ENCODE measurements at regions not wholly inside any gene's neighbourhood (a gene's known extent, or its start where the extent isn't known, plus 50 kb on each side); places are given as distances from the start of the nearest gene placed in this dataset.
A peak's percentile ranks its signal among the peaks of the same experiment; 100 is the strongest.

- H3K4me3 ChIP-seq (ENCODE audit: control insufficient read depth in 1 of 2, extremely low read depth in 1 of 2, low read length in 1 of 2) = no peak overlapping the region
- Mint-ChIP-seq H3K27me3 (peaks cover 1 to 3% of the 10 kb centered on the region in 2 donors), H3K9me3 (peaks cover 0 to 5% (median 5%) of the 10 kb centered on the region in 3 donors), H3K36me3 (no peaks in the 10 kb centered on the region), H3K4me3 (no peak overlapping the region), H3K4me1 (peaks cover 10 to 25% (median 16%) of the 10 kb centered on the region in 3 donors), H3K27ac (no peak overlapping the region)
- no peaks in the 10 kb centered on the region for H3K36me3 ChIP-seq (ENCODE audit: control insufficient read depth in 2 of 2, extremely low read depth in 1 of 2, insufficient read depth in 1 of 2, low read length in 1 of 2)
- DNase-seq (no peak), ATAC-seq (replicated peaks in 1 of 4) (no peak)
- POLR2A ChIA-PET = no interaction called here
- CTCF ChIA-PET = no interaction called here
- peaks cover 0 to 5% of the 10 kb centered on the region in 2 experiments for H3K27me3 ChIP-seq (replicated peaks in 1 of 2; ENCODE audit: control insufficient read depth in 2 of 2, extremely low read depth in 1 of 2, insufficient read depth in 2 of 2, low read length in 1 of 2)
- 63% methylated on average over 1 of the region's 1 CpG for WGBS (ENCODE audit: insufficient coverage)
- peaks cover 13 to 27% of the 10 kb centered on the region in 2 experiments for H3K4me1 ChIP-seq (ENCODE audit: control insufficient read depth in 1 of 2, extremely low read depth in 1 of 2, insufficient read depth in 2 of 2, low read length in 2 of 2)
- H3K9me3 ChIP-seq = no peaks in the 10 kb centered on the region
- no peak overlapping the region for H3K27ac ChIP-seq (ENCODE audit: low read length)
These were observed 296.6 kb downstream of the TTLL7 start for GRCh38 chr1:83702356-83702755.

DNA sequence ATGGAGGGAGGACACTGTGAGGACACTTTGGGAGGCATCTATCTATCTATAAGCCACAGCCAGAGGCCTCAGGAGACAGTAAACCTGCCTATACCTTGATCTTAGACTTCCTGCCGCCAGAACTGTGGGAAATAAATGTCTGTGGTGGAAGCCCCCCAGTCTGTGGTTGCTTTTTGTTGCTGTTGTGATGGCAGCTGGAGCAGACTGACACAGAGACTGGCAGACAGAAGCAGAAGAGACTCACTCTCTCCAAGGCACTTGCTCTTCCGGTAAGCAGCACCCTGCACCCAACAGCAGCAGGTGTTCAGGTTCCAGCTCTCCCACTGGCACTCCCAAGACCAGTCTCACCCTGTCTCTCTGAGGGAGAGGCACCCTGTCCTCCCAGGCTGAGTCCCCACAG is 297.6 kb downstream of the TTLL7 start:
- peak; percentile 56 to 81 (median 75) for ATAC-seq (replicated peaks in 1 of 4)
- H3K4me1 Mint-ChIP-seq = peaks cover 10 to 25% (median 16%) of the 10 kb centered on the region in 3 donors
- no peaks in the 10 kb centered on the region for H3K9me3 ChIP-seq
- H3K4me3 Mint-ChIP-seq = peak overlapping the region in 1 of 3 donors; percentile 56
- ChIA-PET CTCF (no interaction called here), POLR2A (no interaction called here)
- H3K36me3 ChIP-seq (ENCODE audit: control insufficient read depth in 2 of 2, extremely low read depth in 1 of 2, insufficient read depth in 1 of 2, low read length in 1 of 2) = no peaks in the 10 kb centered on the region
- H3K27ac Mint-ChIP-seq = peak overlapping the region in 1 of 2 donors; percentile 80
- peaks cover 0 to 5% of the 10 kb centered on the region in 2 experiments for H3K27me3 ChIP-seq (replicated peaks in 1 of 2; ENCODE audit: control insufficient read depth in 2 of 2, extremely low read depth in 1 of 2, insufficient read depth in 2 of 2, low read length in 1 of 2)
- H3K27me3 Mint-ChIP-seq = peaks cover 3 to 6% of the 10 kb centered on the region in 2 donors
- H3K36me3 Mint-ChIP-seq = no peaks in the 10 kb centered on the region
- H3K27ac ChIP-seq (ENCODE audit: low read length) = no peak overlapping the region
- H3K4me3 ChIP-seq (ENCODE audit: control insufficient read depth in 1 of 2, extremely low read depth in 1 of 2, low read length in 1 of 2) = no peak overlapping the region
- no CpG with 5 or more reads among the region's 2 CpGs for WGBS (ENCODE audit: insufficient coverage)
- peak in 10 of 35 experiments; percentile 2 to 48 (median 12) for DNase-seq
- H3K9me3 Mint-ChIP-seq = peaks cover 0 to 5% (median 5%) of the 10 kb centered on the region in 3 donors
- H3K4me1 ChIP-seq (ENCODE audit: control insufficient read depth in 1 of 2, extremely low read depth in 1 of 2, insufficient read depth in 2 of 2, low read length in 2 of 2) = peaks cover 13 to 27% of the 10 kb centered on the region in 2 experiments

DNA sequence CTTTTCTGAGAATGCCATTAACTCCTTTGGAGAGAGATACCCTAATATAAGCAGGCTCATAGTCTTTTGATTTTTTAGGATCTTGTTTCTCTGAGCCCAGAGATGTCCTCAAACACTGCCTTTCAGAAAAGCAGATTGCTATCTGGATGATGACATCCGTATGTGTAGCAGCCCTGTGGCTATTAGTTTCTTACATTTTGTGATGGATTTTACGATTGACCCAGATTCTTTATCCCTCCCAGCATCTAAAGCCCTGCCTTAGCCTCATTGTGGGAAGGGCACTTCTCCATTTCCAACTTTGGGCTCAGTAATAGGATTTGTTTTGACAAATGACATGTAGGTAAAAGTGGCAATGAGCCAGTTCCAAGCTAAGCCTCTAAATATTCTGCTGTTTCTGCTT is 300.3 kb downstream of the TTLL7 start:
- no peaks in the 10 kb centered on the region for H3K9me3 ChIP-seq
- peaks cover 0 to 5% of the 10 kb centered on the region in 2 experiments for H3K27me3 ChIP-seq (replicated peaks in 1 of 2; ENCODE audit: control insufficient read depth in 2 of 2, extremely low read depth in 1 of 2, insufficient read depth in 2 of 2, low read length in 1 of 2)
- peaks cover 13 to 27% of the 10 kb centered on the region in 2 experiments for H3K4me1 ChIP-seq (ENCODE audit: control insufficient read depth in 1 of 2, extremely low read depth in 1 of 2, insufficient read depth in 2 of 2, low read length in 2 of 2)
- no peak for ATAC-seq (replicated peaks in 1 of 4)
- DNase-seq = no peak
- ChIA-PET CTCF (no interaction called here), POLR2A (no interaction called here)
- no CpG with 5 or more reads among the region's 2 CpGs for WGBS (ENCODE audit: insufficient coverage)
- H3K4me3 Mint-ChIP-seq = no peak overlapping the region
- H3K4me3 ChIP-seq (ENCODE audit: control insufficient read depth in 1 of 2, extremely low read depth in 1 of 2, low read length in 1 of 2) = no peak overlapping the region
- H3K27me3 Mint-ChIP-seq = peaks cover 3 to 10% of the 10 kb centered on the region in 2 donors
- no peak overlapping the region for H3K27ac Mint-ChIP-seq
- H3K36me3 ChIP-seq (ENCODE audit: control insufficient read depth in 2 of 2, extremely low read depth in 1 of 2, insufficient read depth in 1 of 2, low read length in 1 of 2) = no peaks in the 10 kb centered on the region
- no peaks in the 10 kb centered on the region for H3K36me3 Mint-ChIP-seq
- H3K27ac ChIP-seq (ENCODE audit: low read length) = no peak overlapping the region
- peaks cover 0 to 5% (median 5%) of the 10 kb centered on the region in 3 donors for H3K9me3 Mint-ChIP-seq
- peaks cover 13 to 33% (median 24%) of the 10 kb centered on the region in 3 donors for H3K4me1 Mint-ChIP-seq

DNA sequence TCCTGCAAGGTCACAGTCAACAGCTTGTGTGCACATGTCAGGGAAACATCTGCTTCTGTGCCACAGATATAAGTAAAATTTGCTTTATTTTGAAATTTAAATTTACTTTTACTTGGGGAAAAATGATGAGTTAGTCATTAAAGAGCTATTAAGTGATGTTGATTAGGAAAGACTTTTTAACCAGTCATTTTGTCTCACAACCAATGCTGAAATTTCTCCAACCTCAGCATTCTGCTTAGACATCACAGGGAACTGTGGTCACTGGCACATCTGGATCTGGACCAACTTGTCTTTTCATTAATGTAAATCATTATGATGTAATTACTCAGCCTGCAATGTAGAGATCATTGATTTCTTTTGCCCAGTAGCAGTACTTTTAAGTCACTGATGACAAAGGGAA is 301.0 kb downstream of the TTLL7 start:
- Mint-ChIP-seq H3K9me3 (peaks cover 0 to 5% (median 5%) of the 10 kb centered on the region in 3 donors), H3K27me3 (peaks cover 3 to 15% of the 10 kb centered on the region in 2 donors), H3K4me1 (peaks cover 20 to 40% (median 31%) of the 10 kb centered on the region in 3 donors), H3K4me3 (no peak overlapping the region), H3K36me3 (no peaks in the 10 kb centered on the region), H3K27ac (no peak overlapping the region)
- Histone ChIP-seq H3K4me1 (ENCODE audit: control insufficient read depth in 1 of 2, extremely low read depth in 1 of 2, insufficient read depth in 2 of 2, low read length in 2 of 2) (peaks cover 13 to 29% of the 10 kb centered on the region in 2 experiments), H3K27ac (ENCODE audit: low read length) (no peak overlapping the region), H3K36me3 (ENCODE audit: control insufficient read depth in 2 of 2, extremely low read depth in 1 of 2, insufficient read depth in 1 of 2, low read length in 1 of 2) (no peaks in the 10 kb centered on the region), H3K4me3 (ENCODE audit: control insufficient read depth in 1 of 2, extremely low read depth in 1 of 2, low read length in 1 of 2) (no peak overlapping the region), H3K27me3 (replicated peaks in 1 of 2; ENCODE audit: control insufficient read depth in 2 of 2, extremely low read depth in 1 of 2, insufficient read depth in 2 of 2, low read length in 1 of 2) (peaks cover 0 to 7% of the 10 kb centered on the region in 2 experiments), H3K9me3 (no peaks in the 10 kb centered on the region)
- POLR2A ChIA-PET = no interaction called here
- DNase-seq (no peak), ATAC-seq (replicated peaks in 1 of 4) (no peak)
- CTCF ChIA-PET = no interaction called here

DNA sequence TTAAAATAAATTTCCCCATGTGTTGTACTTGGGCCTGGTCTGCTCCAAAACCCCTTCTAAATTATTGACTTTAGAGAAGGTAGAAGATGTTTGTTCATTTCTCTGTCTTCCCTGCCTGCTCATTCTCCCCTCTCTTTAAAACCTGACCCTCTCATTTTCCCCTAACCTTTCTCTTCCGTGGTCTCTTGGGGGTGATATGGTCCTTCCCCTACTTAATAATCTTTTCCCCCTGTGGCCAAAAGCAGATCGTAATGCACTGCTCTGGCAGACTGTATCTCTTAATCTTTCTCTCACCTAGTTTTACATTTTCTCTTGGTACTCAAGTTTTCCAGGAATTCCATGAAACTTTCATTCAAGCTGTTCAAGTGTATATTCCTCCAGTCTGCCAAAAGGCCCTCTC is 301.7 kb downstream of the TTLL7 start:
- H3K27me3 ChIP-seq (replicated peaks in 1 of 2; ENCODE audit: control insufficient read depth in 2 of 2, extremely low read depth in 1 of 2, insufficient read depth in 2 of 2, low read length in 1 of 2) = peaks cover 0 to 11% of the 10 kb centered on the region in 2 experiments
- H3K27ac Mint-ChIP-seq = no peak overlapping the region
- no peak overlapping the region for H3K4me3 Mint-ChIP-seq
- H3K27ac ChIP-seq (ENCODE audit: low read length) = no peak overlapping the region
- peaks cover 16 to 22% of the 10 kb centered on the region in 2 experiments for H3K4me1 ChIP-seq (ENCODE audit: control insufficient read depth in 1 of 2, extremely low read depth in 1 of 2, insufficient read depth in 2 of 2, low read length in 2 of 2)
- no CpG with 5 or more reads among the region's 2 CpGs for WGBS (ENCODE audit: insufficient coverage)
- ATAC-seq (replicated peaks in 1 of 4) (no peak), DNase-seq (no peak)
- no peaks in the 10 kb centered on the region for H3K36me3 Mint-ChIP-seq
- ChIA-PET POLR2A (no interaction called here), CTCF (interaction anchor here (0.6 to 0.7 kb wide), 2 partner anchors 159 to 327 kb away, joined by 3 read pairs; no protein-coding TSS in a partner anchor)
- H3K4me1 Mint-ChIP-seq = peaks cover 20 to 40% (median 31%) of the 10 kb centered on the region in 3 donors
- no peak overlapping the region for H3K4me3 ChIP-seq (ENCODE audit: control insufficient read depth in 1 of 2, extremely low read depth in 1 of 2, low read length in 1 of 2)
- peaks cover 0 to 5% (median 5%) of the 10 kb centered on the region in 3 donors for H3K9me3 Mint-ChIP-seq
- peaks cover 3 to 16% of the 10 kb centered on the region in 2 donors for H3K27me3 Mint-ChIP-seq
- H3K9me3 ChIP-seq = no peaks in the 10 kb centered on the region
- no peaks in the 10 kb centered on the region for H3K36me3 ChIP-seq (ENCODE audit: control insufficient read depth in 2 of 2, extremely low read depth in 1 of 2, insufficient read depth in 1 of 2, low read length in 1 of 2)

- Mint-ChIP-seq H3K4me3 (no peak overlapping the region), H3K36me3 (no peaks in the 10 kb centered on the region), H3K27me3 (peaks cover 3 to 16% of the 10 kb centered on the region in 2 donors), H3K9me3 (peaks cover 4 to 13% (median 8%) of the 10 kb centered on the region in 3 donors), H3K27ac (no peak overlapping the region), H3K4me1 (peaks cover 14 to 25% (median 22%) of the 10 kb centered on the region in 3 donors)
- peaks cover 0 to 10% of the 10 kb centered on the region in 2 experiments for H3K27me3 ChIP-seq (replicated peaks in 1 of 2; ENCODE audit: control insufficient read depth in 2 of 2, extremely low read depth in 1 of 2, insufficient read depth in 2 of 2, low read length in 1 of 2)
- peaks cover 3 to 5% of the 10 kb centered on the region in 2 experiments for H3K4me1 ChIP-seq (ENCODE audit: control insufficient read depth in 1 of 2, extremely low read depth in 1 of 2, insufficient read depth in 2 of 2, low read length in 2 of 2)
- no peak overlapping the region for H3K27ac ChIP-seq (ENCODE audit: low read length)
- POLR2A ChIA-PET = interaction anchor here in 1 of 2 donors (0.6 kb wide), 1 partner anchor 1148 kb away, joined by 3 read pairs; no protein-coding TSS in a partner anchor
- ATAC-seq (replicated peaks in 1 of 4) = no peak
- no peaks in the 10 kb centered on the region for H3K9me3 ChIP-seq
- no peak for DNase-seq
- CTCF ChIA-PET = interaction anchor here in 1 of 2 donors (0.6 kb wide), 1 partner anchor 1558 kb away, joined by 5 read pairs; no protein-coding TSS in a partner anchor
- no peak overlapping the region for H3K4me3 ChIP-seq (ENCODE audit: control insufficient read depth in 1 of 2, extremely low read depth in 1 of 2, low read length in 1 of 2)
- H3K36me3 ChIP-seq (ENCODE audit: control insufficient read depth in 2 of 2, extremely low read depth in 1 of 2, insufficient read depth in 1 of 2, low read length in 1 of 2) = no peaks in the 10 kb centered on the region
These were observed 304.5 kb downstream of the TTLL7 start for GRCh38 chr1:83694449-83694848.

Measured in T-cell (primary cell).